ENCODE measurements at regions not wholly inside any gene's neighbourhood (a gene's known extent, or its start where the extent isn't known, plus 50 kb on each side); places are given as distances from the start of the nearest gene placed in this dataset.

DNA sequence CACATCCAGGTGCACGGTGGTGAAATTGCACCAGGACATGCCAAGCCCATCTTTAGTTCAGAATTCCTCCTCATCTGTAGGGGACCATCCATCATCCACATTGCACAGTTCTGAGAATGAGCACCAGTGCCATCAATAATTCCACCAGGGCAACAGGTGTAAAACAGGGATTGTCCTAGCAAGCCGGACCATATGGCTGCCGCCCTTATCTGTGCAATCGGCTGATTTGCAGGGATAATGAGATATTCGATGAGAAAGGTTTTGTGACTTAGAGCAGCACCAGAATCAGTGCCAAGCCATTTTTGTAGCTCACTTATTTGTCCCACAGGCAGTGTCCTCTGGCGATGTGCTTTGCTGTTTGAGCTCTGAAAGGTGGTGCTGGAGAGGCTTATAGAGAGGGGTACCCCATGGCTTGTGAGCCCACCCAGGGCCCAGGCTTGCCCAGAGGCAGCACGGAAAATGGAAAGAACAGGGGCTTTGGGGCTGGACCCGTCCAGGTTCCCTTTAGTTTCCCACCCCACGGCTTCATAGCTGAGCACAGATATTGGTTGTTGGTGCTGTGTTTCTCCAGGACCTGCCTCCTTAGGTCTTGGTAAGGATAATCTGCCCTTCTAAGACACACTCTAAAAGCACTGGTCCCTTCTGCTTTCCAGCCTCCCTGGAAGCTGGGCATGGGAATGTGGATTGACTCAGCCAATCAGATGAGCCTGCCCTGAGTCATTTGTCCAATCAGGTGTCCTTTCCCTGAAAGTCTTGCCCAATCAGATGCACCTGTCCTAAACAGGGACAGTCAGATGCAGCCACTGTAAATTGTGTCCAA lies 84.0 kb upstream of the SHANK2 start:
- ATAC-seq (ENCODE audit: poor library complexity): no peak

DNA sequence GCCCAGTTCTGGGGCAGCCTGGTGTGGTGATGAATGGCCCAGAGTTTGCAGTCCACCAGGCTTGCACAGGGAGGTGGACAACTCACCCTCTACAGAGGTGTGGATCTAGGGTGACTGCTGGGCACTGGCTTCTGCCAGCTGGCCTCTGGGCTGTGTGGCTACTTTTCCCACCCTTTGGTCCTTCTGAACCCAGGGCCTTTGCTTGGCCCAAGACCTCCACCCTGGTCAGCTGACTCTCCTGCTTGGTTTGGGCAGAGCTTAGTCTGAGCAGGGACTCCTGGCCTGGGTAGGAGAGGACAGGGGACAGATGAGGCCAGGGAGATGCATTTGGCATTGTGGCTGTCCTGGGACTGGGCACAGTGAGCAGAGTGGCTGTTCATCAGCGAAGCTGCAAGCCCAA lies 83.0 kb upstream of the SHANK2 start:
- ATAC-seq (ENCODE audit: poor library complexity) (no peak), DNase-seq (no peak)
- intact Hi-C loops (cut with DNase I): no loop called here

More for the DNA sequence above, 84.0 kb upstream of the SHANK2 start:
- no peak for DNase-seq
- intact Hi-C loops (cut with DNase I): no loop called here

DNA sequence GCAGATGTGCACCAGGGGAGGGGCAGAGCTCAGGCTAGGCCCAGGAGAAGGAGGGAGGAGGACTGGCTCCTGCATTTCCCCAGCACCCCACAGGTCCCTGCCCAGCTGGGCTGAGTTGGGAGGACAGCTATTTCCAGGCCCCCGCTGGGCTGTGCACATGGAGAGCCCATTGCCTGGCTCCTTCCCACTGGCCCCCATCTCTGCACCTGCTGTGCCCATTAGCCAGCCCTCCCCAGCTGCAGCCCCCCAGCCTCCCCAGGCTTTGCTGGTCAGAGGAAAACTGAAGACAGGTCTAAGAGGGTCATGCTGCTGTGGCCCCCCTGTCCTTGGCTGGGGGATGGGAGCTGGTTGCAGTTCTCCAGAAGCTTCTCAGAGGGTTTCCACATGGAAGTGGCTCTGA lies 81.8 kb upstream of the SHANK2 start:
- ATAC-seq (ENCODE audit: poor library complexity) (no peak), DNase-seq (no peak)
- intact Hi-C loops (cut with DNase I): no loop called here

DNA sequence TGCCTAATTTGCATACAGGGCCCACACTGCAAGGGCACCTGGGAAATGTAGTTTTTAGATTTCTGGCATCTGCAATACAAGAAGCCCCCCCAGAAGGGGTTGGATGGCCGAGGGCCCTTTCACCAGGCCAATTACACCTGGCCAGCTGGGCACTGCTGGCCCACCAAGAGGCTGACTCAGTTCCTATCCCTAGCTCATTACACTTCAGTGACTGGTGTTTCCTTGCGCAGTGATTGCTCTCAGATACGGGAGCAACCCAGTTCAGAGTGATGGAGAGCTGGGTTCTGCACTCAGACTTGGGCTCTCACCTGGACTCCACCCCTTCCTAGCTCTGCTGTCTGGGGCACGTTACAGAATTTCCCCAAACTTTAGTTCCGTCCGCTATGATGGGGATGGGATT lies 81.1 kb upstream of the SHANK2 start:
- DNase-seq (no peak), ATAC-seq (ENCODE audit: poor library complexity) (no peak)
- intact Hi-C loops (cut with DNase I): no loop called here

DNA sequence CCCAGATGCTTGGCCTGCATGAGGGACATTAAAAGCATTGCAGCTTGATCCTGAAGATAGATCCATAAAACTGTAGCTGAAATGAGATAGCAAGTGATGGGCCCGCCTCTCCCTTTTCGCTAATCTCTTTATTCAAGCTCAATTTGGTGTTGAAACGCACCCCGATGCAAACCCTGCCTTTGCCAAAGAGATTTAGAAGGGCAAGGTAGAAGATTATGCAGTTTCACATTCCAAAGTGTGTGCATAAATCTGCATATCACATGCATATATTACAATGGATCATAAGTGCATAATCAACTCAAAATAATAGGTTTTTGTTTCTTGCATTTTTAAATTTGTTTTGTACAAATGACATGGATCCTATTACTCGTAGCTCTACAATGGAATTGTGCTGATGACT lies 80.1 kb upstream of the SHANK2 start:
- intact Hi-C loops (cut with DNase I): no loop called here
- DNase-seq: no peak
- no peak for ATAC-seq (ENCODE audit: poor library complexity)

DNA sequence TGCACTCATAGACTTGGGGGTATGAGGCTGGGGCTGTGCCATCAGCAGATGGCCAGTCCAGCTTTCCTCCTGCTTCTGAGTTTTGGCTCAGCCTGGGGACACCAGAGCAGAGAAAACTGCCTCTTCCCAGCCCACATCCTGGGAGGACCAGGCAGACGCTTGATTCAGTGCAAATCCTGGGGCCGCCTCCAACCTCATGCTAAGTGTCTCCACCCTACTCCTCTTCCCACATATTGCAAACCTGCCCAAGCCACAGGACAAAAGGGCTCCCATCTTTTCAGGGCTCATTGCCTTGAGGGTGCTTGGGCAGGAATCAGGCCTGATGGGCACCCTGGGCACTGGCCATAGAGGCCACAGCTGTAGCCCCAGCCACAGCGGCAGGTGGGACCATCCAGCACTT lies 79.7 kb upstream of the SHANK2 start:
- intact Hi-C loops (cut with DNase I): no loop called here
- DNase-seq: no peak
- ATAC-seq (ENCODE audit: poor library complexity): no peak

DNA sequence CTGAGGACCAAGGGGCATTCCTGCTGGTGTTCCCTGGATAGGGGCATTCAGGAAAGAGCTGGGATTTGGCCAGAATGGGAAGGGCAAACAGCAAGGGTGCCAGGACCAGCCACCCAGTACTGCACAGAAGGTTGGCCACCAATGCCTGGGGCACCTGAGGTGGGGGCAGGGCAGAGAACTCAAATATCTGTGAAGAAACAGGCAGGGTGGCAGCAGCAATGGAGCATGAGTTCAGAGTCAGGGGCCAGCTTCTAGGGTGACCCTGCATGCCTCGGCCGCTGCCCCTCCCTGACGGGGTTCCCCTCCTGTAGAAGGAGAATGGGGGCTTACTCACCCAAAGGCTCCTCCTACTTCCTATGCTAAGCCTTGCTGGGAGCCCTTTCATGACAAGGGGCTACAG lies 79.3 kb upstream of the SHANK2 start:
- intact Hi-C loops (cut with DNase I): no loop called here
- no peak for ATAC-seq (ENCODE audit: poor library complexity)
- DNase-seq: no peak

DNA sequence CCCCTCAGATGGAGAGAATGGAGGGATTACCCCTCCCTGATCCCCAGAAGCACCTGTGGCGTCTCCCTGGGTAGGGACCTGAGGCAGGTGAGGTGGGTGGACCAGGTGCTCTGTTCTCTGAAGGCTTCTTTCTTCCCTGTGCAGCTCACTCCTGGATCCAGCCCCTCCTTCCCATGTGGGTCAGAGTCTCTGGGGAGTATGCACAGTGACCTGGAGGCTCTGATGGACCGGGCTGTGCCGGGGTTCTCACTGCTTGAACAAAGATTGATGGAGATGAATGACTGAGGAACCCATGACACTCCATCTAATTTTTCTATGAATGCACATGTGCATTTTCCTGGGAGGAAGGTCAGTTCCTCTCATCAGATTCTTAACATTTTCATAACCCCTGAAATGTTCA lies 78.6 kb upstream of the SHANK2 start:
- ATAC-seq (ENCODE audit: poor library complexity): no peak
- intact Hi-C loops (cut with DNase I): no loop called here
- DNase-seq: no peak

DNA sequence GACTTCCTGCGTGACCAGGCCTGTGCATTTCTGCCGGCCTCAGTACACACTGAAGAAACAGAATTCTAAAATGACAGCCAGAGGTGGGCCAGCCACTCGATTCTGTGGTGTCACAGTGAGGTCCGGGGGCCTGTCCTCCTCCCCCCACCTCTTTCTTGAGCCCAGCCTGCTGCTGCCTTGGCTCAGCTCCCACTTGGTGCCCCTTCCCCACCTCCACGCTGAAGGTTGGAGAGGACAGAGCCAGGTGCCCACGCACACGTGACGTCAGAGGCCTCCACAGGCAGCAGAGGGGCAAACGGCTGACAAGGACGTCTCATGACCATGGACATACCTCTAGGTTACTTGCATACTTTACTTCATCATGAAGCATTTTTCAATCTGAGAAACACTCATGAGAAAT lies 78.0 kb upstream of the SHANK2 start:
- no peak for DNase-seq
- intact Hi-C loops (cut with DNase I): no loop called here
- no peak for ATAC-seq (ENCODE audit: poor library complexity)

DNA sequence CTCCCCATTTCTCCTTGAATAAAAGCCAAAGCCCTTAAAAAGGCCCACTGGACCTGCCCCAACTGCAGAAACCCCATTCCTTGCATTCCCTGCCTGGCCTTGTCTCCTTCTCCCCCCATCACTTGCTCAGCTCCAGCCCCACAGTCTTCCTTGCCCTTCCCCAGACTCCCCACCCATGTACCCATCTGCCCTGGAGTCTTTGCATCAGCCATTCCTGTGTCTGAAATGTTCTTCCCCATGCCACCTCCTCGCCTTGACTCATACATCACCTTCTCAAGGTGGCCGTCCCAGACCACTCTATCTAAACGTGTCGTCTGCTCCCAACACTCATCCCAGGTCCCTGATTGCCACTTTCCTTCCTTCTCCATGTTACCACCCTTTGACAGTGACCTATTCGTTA lies 77.4 kb upstream of the SHANK2 start:
- intact Hi-C loops (cut with DNase I): no loop called here

DNA sequence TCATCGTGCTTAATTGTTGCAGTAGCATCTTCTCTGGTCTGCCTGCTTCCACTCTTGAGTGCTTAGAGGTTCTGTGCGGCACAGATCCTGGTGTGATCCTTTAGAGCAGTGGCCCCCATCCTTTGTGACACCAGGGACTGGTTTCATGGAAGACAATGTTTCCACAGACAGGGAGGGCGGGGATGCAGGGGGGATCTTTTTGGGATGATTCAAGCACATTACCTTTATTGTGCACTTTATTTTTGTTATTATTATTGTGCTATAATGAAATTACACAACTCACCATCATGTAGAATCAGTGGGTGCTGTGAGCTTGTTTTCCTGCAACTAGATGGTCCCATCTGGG lies 76.8 kb upstream of the SHANK2 start:
- DNase-seq (no peak), ATAC-seq (ENCODE audit: poor library complexity) (no peak)
- intact Hi-C loops (cut with DNase I): no loop called here

More for the DNA sequence above, 77.4 kb upstream of the SHANK2 start:
- ATAC-seq (ENCODE audit: poor library complexity) (no peak), DNase-seq (no peak)

DNA sequence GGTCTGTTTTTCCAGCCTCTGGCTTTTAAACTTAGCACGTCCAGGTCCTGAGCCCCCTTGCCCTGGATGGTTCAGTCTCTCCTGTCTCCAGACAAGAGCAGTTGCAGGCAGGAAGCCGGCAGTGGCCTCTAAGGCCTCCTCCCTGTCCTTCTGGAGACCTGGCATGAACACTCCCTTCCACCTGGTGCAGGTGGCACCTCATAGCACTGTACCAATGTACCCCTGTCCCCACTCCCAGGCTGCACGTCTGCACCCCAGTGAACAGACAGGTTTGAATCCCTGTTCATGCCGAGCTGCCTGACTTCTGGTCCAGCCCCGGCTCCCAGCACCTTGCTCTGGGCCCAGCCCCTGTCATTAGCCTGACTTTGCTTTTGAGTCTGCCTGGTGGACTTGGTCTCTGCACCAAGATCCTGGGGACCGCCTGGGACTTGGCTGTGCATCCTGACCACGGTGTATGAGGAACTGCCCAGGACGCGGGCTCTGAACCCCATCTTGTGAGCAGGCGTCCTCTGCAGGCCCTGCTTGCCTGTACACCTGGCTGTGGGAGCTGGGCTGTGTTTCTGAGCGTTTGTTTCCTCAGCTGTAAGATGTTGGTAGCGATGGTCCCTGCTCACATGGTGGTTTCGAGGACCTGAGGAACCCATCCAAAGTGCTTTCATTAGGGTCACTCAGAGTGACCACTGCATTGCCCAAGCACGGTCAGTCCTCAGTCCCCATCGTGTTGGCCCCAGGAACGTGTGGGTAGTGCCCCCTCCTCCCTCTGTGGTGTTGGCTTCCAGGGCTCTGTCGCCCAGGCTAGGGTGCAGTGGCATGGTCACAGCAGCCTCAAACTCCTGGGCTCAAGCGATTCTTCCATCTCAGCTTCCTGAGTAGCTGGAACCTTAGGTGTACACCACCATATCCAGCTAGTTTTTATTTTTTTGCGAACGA lies 75.0 kb upstream of the SHANK2 start:
- intact Hi-C loops (cut with DNase I): no loop called here
- DNase-seq: no peak

DNA sequence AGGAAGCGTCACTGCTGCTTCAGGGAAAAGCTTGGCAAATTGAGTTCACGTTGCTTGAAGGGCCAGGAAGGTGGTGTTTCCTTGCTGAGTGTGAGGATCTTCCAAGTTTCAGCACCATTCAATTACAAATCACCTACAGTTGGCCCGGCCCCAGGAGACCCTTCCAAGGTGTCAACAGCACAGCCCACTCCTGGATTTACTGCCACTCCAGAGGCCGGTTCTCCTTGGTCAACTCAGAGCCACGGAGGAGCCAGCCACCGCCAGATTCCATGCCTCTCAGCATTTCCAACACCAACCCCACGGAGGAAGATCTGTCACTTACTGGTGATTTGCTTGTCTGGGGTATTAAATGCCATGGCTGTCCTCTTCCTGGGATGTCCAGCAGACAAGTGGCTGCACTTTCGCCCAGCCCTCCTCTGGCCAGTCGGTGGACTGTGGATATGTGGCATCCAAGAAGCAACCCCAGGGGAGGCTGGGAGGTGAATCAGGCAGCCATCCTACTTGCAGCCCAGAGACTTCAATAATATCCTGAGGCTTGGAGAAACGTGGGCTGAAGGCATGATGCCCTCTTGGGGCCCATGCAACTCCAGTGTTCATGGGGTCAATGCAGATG lies 74.1 kb upstream of the SHANK2 start:
- DNase-seq: no peak
- no peak for ATAC-seq (ENCODE audit: poor library complexity)
- intact Hi-C loops (cut with DNase I): no loop called here

More for the DNA sequence above, 75.0 kb upstream of the SHANK2 start:
- ATAC-seq (ENCODE audit: poor library complexity): no peak

DNA sequence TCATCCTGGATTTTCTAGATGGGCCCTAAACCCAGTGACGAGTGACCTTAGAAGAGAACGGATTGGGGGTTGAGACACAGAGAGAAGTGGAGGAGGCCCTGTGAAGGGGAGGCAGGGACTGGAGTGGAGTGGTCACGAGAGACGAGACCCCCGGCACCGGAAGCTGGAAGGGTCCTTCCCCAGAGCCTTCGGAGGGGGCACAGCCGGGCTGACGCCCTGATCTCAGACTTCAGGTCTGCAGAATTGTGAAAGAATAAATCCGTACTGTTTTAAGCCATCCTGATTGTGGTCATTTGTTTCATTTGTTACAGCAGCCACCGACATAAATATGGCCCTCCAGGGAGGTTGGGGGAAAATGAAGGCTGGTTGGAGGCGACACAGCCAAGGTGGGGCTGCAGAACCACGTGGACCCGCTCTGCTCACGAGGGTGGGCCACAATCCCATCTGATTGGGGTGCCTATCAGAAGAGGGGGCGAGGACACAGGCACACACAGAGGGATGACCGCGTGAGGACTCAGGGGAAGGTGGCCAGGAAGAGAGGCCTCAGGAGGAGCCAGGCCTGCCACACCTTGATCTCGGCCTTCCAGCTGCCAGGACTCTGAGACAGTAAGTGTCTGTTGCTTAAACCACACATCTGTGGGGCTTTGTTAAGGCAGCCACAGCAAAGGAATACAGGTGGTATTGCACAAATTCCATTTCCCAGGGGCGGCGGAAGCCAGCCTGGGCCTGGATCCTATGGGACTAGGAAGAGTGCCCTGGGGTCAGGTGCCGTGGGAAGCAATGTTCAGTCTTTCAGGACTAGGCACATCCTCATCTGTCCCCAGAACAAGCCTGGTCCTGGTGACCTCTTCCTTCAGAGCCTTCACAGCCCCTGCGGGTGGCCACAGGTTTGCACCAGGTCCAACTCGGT lies 73.3 kb upstream of the SHANK2 start:
- DNase-seq: no peak
- no peak for ATAC-seq (ENCODE audit: poor library complexity)
- intact Hi-C loops (cut with DNase I): no loop called here

DNA sequence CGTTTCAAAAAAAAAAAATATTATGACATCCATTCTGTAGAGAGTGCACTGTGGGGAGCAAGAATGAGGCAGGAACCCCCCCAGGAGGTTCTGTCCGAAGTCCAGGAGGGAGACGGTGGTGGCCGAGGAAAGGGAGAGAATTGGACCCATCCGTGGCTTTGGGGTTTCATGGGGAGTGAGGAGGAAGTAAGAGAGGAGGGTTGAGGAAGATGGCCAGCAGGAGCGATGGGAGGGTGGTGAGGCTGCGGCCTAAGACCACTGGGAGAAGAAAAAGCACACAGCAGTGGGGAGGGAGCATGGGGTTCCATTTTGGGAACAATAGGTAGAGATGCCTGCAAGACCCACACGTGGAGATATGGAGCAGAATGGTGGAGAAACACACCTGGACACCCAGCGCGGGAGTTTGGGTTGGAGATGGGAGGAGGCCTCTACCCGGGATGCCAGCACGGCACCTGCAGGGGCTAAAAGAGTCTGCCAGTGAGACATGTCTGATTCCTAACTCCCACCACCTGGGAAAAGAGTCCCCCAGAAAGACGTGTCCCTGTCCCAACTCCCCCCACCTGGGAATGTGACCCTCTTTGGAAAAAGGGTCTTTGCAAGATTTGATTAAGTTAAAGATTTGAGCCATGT lies 72.5 kb upstream of the SHANK2 start:
- no peak for ATAC-seq (ENCODE audit: poor library complexity)
- no peak for DNase-seq
- intact Hi-C loops (cut with DNase I): no loop called here

DNA sequence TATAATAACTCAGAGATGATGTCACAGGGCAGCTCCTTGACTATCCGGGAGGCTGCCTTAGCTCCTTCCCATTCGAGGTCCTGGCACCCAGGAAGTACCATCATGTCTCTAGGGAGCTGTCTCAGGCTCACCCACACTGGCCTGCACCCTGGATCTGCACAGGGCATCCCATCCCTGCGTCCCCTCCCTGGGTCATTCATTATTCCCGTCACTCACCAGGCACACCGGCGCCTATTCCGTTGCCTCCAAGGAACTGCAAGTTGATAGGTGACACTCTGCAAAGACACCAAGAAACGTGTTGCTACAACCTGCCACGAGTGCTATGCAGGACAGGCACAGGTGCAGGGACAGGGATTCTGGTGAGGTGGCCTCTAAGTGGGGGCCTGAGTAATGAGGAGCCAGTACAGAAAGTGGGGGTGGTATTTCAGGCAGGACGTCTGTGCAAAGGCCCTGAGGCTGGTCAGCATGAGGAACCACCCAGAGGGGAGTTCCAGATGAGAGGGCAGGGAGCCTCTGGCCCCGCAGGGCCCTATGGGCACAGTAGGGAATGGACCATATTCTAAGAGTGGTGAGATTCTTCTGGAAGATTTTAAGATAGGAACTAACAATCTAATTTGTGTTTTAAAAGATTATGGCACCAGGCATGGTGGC lies 71.6 kb upstream of the SHANK2 start:
- ATAC-seq (ENCODE audit: poor library complexity) (no peak), DNase-seq (no peak)
- intact Hi-C loops (cut with DNase I): no loop called here

DNA sequence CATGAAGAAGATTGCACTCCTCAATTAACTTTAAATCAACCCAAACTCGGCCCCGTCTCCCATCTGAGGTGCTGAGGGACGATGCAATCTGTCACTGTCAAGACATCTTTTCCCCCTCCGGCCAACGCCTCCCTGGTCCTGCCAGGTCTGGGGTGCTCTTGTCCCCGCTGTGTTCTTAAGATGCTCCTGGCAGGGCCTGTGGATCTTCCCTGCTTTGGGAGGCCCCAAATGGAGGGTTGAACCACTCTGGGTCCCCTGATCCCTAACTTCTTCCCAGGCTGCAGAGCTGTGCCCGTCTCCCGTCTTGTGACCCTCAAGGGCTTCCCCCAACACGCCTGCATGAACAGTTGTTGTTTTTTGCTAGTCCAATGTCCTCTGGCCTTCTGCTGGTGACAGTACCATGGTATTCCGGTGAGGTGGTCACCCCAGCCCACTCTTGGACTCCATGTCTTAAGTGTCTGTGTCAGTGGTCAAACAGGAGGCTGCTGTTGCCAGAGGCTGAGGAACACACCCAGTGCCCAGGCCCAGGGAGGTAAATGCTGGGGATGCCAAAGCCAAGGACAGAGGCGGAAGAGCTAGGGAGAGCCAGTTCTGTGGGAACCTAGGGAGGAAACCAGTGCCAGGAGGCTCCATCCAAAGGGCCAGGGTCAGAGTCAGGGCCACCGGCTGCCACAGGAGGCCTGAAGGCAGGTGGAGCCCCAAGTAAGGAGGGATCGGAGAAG lies 70.6 kb upstream of the SHANK2 start:
- ATAC-seq (ENCODE audit: poor library complexity) (no peak), DNase-seq (no peak)
- intact Hi-C loops (cut with DNase I): no loop called here

Measured in Right ventricle myocardium superior (tissue), 1 donor.